Fibroblast of lung (primary cell): ENCODE measurements at regions not wholly inside any gene's neighbourhood (a gene's known extent, or its start where the extent isn't known, plus 50 kb on each side); places are given as distances from the start of the nearest gene placed in this dataset.

ENCODE experiments used
- EZH2 ChIP-seq: IDR thresholded peaks from 2 replicates; pipeline ENCODE4 v1.5.1; 2012; ENCODE audit warnings: low read length, control low read depth, mild to moderate bottlenecking; ENCODE audit errors: missing control alignments
- TF ChIP-seq, protein P1 (sequence below), 2 donors: IDR thresholded peaks in 1 of 2; conservative IDR thresholded peaks in 1 of 2; 1 replicate in 1 of 2; 2 replicates in 1 of 2; pipeline ENCODE4 v1.5.1; 2011 to 2012; ENCODE audit warnings: low read length in 2 of 2, control low read depth in 1 of 2, inconsistent platforms in 1 of 2, low read depth in 1 of 2, mild to moderate bottlenecking in 1 of 2

DNA sequence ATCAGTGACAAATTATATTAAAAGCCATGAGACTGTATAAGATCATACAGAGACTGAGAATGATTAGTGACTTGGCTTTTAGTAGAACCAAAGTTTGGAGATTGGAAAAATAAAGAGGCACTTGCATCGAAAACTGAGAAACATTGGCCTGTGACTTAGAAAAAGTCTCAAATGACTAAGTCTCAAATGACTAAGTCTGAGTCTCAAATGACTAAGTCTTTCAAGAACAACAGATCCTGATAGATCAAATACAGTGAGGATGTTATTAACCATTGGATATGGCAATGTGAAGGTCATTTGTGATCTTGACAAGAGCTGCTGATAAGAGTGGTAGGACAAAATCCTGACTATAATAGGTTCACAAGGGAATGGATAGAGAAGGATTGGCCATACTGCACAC lies 135.5 kb upstream of the FANCL start:
- TF ChIP-seq, protein P1, sequence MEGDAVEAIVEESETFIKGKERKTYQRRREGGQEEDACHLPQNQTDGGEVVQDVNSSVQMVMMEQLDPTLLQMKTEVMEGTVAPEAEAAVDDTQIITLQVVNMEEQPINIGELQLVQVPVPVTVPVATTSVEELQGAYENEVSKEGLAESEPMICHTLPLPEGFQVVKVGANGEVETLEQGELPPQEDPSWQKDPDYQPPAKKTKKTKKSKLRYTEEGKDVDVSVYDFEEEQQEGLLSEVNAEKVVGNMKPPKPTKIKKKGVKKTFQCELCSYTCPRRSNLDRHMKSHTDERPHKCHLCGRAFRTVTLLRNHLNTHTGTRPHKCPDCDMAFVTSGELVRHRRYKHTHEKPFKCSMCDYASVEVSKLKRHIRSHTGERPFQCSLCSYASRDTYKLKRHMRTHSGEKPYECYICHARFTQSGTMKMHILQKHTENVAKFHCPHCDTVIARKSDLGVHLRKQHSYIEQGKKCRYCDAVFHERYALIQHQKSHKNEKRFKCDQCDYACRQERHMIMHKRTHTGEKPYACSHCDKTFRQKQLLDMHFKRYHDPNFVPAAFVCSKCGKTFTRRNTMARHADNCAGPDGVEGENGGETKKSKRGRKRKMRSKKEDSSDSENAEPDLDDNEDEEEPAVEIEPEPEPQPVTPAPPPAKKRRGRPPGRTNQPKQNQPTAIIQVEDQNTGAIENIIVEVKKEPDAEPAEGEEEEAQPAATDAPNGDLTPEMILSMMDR (conservative IDR thresholded peaks at IDR 0.05 in 1 of 2, IDR thresholded peaks at IDR 0.05 in 1 of 2; ENCODE audit: low read depth in 1 of 2, low read length in 2 of 2): no peak
- TF ChIP-seq EZH2: no peak
